ENCODE measurements at regions not wholly inside any gene's neighbourhood (a gene's known extent, or its start where the extent isn't known, plus 50 kb on each side); places are given as distances from the start of the nearest gene placed in this dataset.

- TF ChIP-seq, protein P1, sequence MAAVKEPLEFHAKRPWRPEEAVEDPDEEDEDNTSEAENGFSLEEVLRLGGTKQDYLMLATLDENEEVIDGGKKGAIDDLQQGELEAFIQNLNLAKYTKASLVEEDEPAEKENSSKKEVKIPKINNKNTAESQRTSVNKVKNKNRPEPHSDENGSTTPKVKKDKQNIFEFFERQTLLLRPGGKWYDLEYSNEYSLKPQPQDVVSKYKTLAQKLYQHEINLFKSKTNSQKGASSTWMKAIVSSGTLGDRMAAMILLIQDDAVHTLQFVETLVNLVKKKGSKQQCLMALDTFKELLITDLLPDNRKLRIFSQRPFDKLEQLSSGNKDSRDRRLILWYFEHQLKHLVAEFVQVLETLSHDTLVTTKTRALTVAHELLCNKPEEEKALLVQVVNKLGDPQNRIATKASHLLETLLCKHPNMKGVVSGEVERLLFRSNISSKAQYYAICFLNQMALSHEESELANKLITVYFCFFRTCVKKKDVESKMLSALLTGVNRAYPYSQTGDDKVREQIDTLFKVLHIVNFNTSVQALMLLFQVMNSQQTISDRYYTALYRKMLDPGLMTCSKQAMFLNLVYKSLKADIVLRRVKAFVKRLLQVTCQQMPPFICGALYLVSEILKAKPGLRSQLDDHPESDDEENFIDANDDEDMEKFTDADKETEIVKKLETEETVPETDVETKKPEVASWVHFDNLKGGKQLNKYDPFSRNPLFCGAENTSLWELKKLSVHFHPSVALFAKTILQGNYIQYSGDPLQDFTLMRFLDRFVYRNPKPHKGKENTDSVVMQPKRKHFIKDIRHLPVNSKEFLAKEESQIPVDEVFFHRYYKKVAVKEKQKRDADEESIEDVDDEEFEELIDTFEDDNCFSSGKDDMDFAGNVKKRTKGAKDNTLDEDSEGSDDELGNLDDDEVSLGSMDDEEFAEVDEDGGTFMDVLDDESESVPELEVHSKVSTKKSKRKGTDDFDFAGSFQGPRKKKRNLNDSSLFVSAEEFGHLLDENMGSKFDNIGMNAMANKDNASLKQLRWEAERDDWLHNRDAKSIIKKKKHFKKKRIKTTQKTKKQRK (IDR thresholded peaks at IDR 0.05; ENCODE audit: low read depth, low read length) = no peak
Measured at GRCh38 chr5:73379435-73379834, 69.1 kb downstream of the FOXD1 start (continued).

GRCh38 chr5:73378765-73379164 lies 69.8 kb downstream of the FOXD1 start:
- Histone ChIP-seq H3K4me3 (no peak overlapping the region), H4K20me1 (ENCODE audit: control insufficient read depth, insufficient read depth) (no peaks in the 10 kb centered on the region), H3K27me3 (replicated peaks in 1 of 2; ENCODE audit: control insufficient read depth in 2 of 2, insufficient read depth in 2 of 2, low read length in 1 of 2) (peaks cover 11 to 16% of the 10 kb centered on the region in 2 experiments), H3K4me2 (ENCODE audit: control insufficient read depth, insufficient read depth) (no peak overlapping the region), H3K79me2 (ENCODE audit: control insufficient read depth, insufficient read depth, low read length) (no peaks in the 10 kb centered on the region), H3K9me3 (replicated peaks; ENCODE audit: control insufficient read depth, insufficient read depth, low read length) (peaks cover 17% of the 10 kb centered on the region; the same call in 1 of the 3 replicates), H2AFZ (ENCODE audit: control insufficient read depth, low read depth, low read length) (no peak overlapping the region), H3K36me3 (ENCODE audit: control insufficient read depth in 2 of 2, insufficient read depth in 2 of 2, low read length in 1 of 2) (no peaks in the 10 kb centered on the region), H3K27ac (ENCODE audit: control insufficient read depth, insufficient read depth) (no peak overlapping the region), H3K4me1 (ENCODE audit: control insufficient read depth, insufficient read depth, low read length) (no peaks in the 10 kb centered on the region), H3K9ac (ENCODE audit: control insufficient read depth, insufficient read depth, low read length) (no peak overlapping the region)
- ChIA-PET POLR2A (interaction anchor here (1.1 kb wide), 1 partner anchor 9 kb away, joined by 3 read pairs; no protein-coding TSS in a partner anchor), SMC1A (ENCODE audit: uncharacterized antibody, unreplicated experiment) (no interaction called here), RAD21 (ENCODE audit: unreplicated experiment) (no interaction called here), CTCF (no interaction called here)
- intact Hi-C loops (cut with micrococcal nuclease; ENCODE audit: unreplicated experiment) = loop anchor here (5.0 kb wide), 1 partner anchor 71 kb away; no protein-coding TSS in a partner anchor
- DNase-seq (ENCODE audit: low read depth, low spot score) (no peak), ATAC-seq (no peak), FAIRE-seq (no peak)
- no TSS peak for BruUV-seq (replicated peaks)
- in situ Hi-C loops (cut with MboI) = no loop called here
- TF ChIP-seq MXI1 (IDR thresholded peaks at IDR 0.05; ENCODE audit: low read depth, low read length) (no peak), SP1 (IDR thresholded peaks at IDR 0.05; ENCODE audit: low read depth, low read length) (no peak), CHD4 (IDR thresholded peaks at IDR 0.05) (no peak)
- 90% methylated on average over 1 of the region's 1 CpG for WGBS (ENCODE audit: insufficient coverage, insufficient replicate concordance, low lambda C conversion rate, missing lambda C conversion rate)
